ENCODE measurements at regions not wholly inside any gene's neighbourhood (a gene's known extent, or its start where the extent isn't known, plus 50 kb on each side); places are given as distances from the start of the nearest gene placed in this dataset.

GRCh38 chr1:222898191-222898527 is 83.3 kb downstream of the DISP1 start:
- CTCF ChIA-PET: no interaction called here
- Histone ChIP-seq H3K4me2 (peak overlapping the region; percentile 59), H3K4me3 (no peak overlapping the region), H3K27ac (no peak overlapping the region), H3K4me1 (peaks cover 4% of the 10 kb centered on the region; the same call in 2 of the 3 replicates), H3K9me3 (no peaks in the 10 kb centered on the region)
- TF ChIP-seq RAD21 (conservative IDR thresholded peaks at IDR 0.05 in 1 of 2, IDR thresholded peaks at IDR 0.05 in 1 of 2) (no peak), TFCP2L1 (CRISPR knock-in tag; IDR thresholded peaks at IDR 0.05) (no peak), ZC3H11A (IDR thresholded peaks at IDR 0.05) (no peak), HES2 (IDR thresholded peaks at IDR 0.05) (no peak), BHLHE40 (IDR thresholded peaks at IDR 0.05; ENCODE audit: low read depth, low read length) (no peak), CBX2 (IDR thresholded peaks at IDR 0.05; ENCODE audit: borderline replicate concordance, low read depth) (no peak), JUN (IDR thresholded peaks at IDR 0.05) (no peak), HOXB13 (CRISPR knock-in tag; IDR thresholded peaks at IDR 0.05; ENCODE audit: low read depth) (no peak), TP53 (CRISPR knock-in tag; IDR thresholded peaks at IDR 0.05) (no peak), MAZ (IDR thresholded peaks at IDR 0.05; ENCODE audit: borderline replicate concordance, low read depth, low read length) (no peak), E2F6 (IDR thresholded peaks at IDR 0.05; ENCODE audit: borderline replicate concordance, low read depth) (no peak), RARB (CRISPR knock-in tag; IDR thresholded peaks at IDR 0.05) (no peak), HOXB5 (CRISPR knock-in tag; IDR thresholded peaks at IDR 0.05) (no peak), ZNF302 (CRISPR knock-in tag; IDR thresholded peaks at IDR 0.05) (no peak), GATA3 (IDR thresholded peaks at IDR 0.05; ENCODE audit: borderline replicate concordance) (no peak), CEBPB (IDR thresholded peaks at IDR 0.05) (no peak), MYC (IDR thresholded peaks at IDR 0.05; ENCODE audit: borderline replicate concordance, low read length) (no peak), FOSL2 (IDR thresholded peaks at IDR 0.05) (no peak), FOSL2 (CRISPR knock-in tag; IDR thresholded peaks at IDR 0.05) (no peak)
- TF ChIP-seq, protein P1, sequence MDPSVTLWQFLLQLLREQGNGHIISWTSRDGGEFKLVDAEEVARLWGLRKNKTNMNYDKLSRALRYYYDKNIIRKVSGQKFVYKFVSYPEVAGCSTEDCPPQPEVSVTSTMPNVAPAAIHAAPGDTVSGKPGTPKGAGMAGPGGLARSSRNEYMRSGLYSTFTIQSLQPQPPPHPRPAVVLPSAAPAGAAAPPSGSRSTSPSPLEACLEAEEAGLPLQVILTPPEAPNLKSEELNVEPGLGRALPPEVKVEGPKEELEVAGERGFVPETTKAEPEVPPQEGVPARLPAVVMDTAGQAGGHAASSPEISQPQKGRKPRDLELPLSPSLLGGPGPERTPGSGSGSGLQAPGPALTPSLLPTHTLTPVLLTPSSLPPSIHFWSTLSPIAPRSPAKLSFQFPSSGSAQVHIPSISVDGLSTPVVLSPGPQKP (IDR thresholded peaks at IDR 0.05; ENCODE audit: low read depth, low read length): no peak
- TF ChIP-seq, protein P2, sequence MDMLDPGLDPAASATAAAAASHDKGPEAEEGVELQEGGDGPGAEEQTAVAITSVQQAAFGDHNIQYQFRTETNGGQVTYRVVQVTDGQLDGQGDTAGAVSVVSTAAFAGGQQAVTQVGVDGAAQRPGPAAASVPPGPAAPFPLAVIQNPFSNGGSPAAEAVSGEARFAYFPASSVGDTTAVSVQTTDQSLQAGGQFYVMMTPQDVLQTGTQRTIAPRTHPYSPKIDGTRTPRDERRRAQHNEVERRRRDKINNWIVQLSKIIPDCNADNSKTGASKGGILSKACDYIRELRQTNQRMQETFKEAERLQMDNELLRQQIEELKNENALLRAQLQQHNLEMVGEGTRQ (IDR thresholded peaks at IDR 0.05): no peak
- ATAC-seq (no peak), FAIRE-seq (no peak), DNase-seq (ENCODE audit: low read depth in 1 of 2, low spot score in 1 of 2) (no peak)
- POLR2A ChIA-PET: no interaction called here
- 42% methylated on average over 1 of the region's 1 CpG for WGBS (ENCODE audit: missing lambda C conversion rate)

DNA sequence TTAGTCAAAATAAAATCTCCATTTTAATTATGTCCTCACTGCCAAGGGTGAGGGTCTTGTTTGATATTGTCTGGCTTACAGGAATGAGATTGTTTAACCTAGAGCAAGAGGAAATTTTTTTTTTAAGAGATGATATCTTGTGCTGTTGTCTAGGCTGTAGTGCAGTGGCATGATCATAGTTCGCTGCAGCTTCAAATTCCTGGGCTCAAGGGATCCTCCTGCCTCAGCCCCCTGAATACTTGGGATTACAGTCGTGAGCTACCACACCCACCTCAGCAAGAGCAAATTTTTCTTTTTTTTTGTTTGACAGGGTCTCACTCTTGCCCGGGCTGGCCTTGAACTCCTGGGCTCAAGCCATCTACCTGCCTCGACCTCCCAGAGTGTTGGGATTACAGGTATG is 84.6 kb downstream of the DISP1 start:
- DNase-seq (ENCODE audit: low read depth in 1 of 2, low spot score in 1 of 2): no peak
- Histone ChIP-seq H3K4me1 (peaks cover 4% of the 10 kb centered on the region; the same call in 2 of the 3 replicates), H3K4me2 (no peak overlapping the region), H3K27ac (no peak overlapping the region), H3K9me3 (no peaks in the 10 kb centered on the region), H3K4me3 (no peak overlapping the region)
- no peak for TF ChIP-seq ZNF302 (CRISPR knock-in tag; IDR thresholded peaks at IDR 0.05)
- TF ChIP-seq BHLHE40 (IDR thresholded peaks at IDR 0.05; ENCODE audit: low read depth, low read length): no peak
- TF ChIP-seq ZSCAN20 (CRISPR knock-in tag; IDR thresholded peaks at IDR 0.05): no peak
- TF ChIP-seq HOXB5 (CRISPR knock-in tag; IDR thresholded peaks at IDR 0.05): no peak
- no peak for TF ChIP-seq EP300 (IDR thresholded peaks at IDR 0.05)
- no peak for TF ChIP-seq ATOH8 (CRISPR knock-in tag; IDR thresholded peaks at IDR 0.05; ENCODE audit: low read depth)
- TF ChIP-seq MYC (IDR thresholded peaks at IDR 0.05; ENCODE audit: borderline replicate concordance, low read length): no peak
- TF ChIP-seq NFE2L2 (conservative IDR thresholded peaks at IDR 0.05; ENCODE audit: low read length): no peak
- no peak for TF ChIP-seq TFCP2L1 (CRISPR knock-in tag; IDR thresholded peaks at IDR 0.05)
- ChIA-PET POLR2A (no interaction called here), CTCF (no interaction called here)
- no peak for ATAC-seq
- WGBS (ENCODE audit: missing lambda C conversion rate): 86% methylated on average over 4 of the region's 4 CpGs
- FAIRE-seq: no peak
